Stimulated activated CD8-positive, alpha-beta memory T cell treated with anti-CD3 and anti-CD28 coated beads, Interleukin-7, amount 100 ng/mL, for 48 hours (primary cell): ENCODE measurements at regions not wholly inside any gene's neighbourhood (a gene's known extent, or its start where the extent isn't known, plus 50 kb on each side); places are given as distances from the start of the nearest gene placed in this dataset.

Source experiments
- DNase-seq, 2 donors: peaks; one replicate each; pipeline ENCODE4 v3.0.0-alpha.2; 2020; ENCODE audit warnings: low read depth in 1 of 2; ENCODE audit errors: extremely low read depth in 1 of 2

- no peak for DNase-seq
Observed at GRCh38 chr10:131424836-131425491, 113.4 kb upstream of the TCERG1L start.

GRCh38 chr10:131425752-131426533 is 114.4 kb upstream of the TCERG1L start:
- DNase-seq: no peak

DNA sequence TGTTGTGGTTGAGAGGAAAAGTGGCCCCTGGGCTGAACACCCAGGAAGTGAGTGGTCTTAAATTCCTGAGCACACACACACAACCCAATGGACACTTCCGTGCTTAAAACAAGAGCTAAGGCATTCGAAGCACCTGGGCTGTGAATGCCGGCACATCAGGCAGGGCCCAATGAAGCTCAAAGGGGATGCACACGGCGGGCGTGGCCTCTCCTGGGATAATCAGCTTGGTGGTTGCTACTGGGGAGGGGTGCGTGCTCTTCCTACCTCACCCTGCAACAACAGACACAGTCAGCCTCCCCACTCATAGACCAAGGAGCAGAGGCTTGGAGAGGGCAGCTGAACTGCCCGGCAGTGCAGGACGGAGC is 115.0 kb upstream of the TCERG1L start:
- no peak for DNase-seq

GRCh38 chr10:131427281-131427680 is 115.8 kb upstream of the TCERG1L start:
- DNase-seq: no peak

DNA sequence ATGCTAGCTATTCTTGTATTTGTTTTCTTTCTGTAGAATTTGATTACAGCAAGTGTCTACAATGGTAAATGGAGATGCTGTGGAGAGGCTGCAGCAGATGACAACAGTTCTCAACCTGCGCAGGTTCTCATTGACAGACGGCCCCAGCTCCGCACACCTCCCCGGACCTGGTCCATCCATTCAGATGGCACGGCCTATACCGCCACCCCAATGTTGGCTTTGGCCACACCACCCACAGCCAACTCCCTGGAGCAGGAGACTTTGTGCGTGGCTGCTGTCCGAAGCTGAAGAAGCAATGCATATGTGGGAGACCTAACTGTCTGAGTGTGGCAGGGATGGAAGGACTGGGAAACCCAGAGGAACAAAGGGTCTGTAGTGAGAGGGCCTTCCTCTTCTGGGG is 116.4 kb upstream of the TCERG1L start:
- DNase-seq: no peak

DNA sequence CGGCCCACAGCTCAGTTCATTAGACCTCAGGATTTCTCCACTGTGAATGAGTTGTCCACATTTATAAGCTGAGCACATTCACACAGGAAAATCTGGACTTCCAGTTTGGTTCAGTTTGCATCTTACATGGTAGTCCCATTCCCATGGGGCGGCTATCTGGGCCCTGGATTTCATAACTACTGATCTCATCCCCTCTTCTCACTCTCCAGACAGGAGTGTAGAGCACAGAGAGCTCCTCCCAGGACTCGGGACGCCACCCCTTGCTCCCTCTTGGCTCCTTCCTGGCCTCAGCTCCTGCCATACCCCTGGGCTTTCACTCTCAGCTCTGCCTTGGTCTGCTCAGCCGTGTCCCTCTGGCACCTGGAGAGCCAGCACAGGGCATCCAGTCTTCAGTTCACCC is 117.6 kb upstream of the TCERG1L start:
- no peak for DNase-seq

DNA sequence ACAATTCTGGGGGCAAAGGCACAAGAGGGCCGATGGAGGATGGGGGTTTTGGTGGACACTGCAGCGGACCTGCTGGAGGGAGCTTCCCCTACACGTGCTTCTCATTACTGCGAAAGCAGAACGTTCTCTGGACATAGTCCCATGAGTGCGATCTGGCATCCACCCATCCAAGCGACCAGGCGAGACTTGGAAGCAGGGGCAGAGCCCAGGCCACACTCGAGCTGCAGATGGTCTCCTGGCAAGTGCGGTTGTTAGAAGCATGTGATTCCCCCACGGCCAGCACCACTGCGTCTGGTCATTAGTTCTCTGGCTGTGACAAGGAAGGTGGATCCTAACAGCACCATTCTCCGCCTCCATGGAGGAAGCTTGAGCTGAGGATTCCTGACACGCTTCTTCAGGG is 118.4 kb upstream of the TCERG1L start:
- DNase-seq: no peak

DNA sequence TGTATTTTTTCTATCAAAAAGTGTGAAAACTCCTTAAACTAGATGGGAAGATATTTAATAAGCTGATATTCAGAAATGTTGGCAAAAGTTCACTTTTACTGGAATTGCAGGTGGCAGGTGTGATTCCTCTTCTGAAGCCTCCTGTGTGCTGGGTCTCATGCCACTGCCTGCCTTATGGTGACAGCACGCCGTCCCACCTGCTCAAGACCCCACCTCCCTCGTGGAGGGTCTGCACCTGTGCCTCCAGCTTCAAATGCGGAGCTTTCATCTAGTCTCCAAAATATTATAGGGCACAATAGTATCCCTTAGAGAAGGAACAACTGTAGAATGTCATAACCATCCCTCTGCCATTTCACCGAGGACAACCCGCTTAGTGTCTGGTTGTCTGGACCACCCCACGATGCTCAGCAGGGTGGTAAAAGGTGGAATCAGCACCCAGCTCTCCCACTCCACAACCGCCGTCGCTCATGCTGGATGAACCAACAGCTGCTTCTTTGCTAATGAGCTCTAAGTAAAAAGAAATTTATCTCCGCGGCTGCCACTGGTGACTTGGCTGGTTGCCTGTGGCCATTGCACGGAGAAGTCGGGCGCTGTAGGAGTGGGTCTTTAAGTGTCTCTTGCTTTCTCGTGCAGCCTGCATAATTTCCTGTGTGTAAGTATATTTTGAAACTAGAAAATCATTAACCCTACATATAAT is 119.3 kb upstream of the TCERG1L start:
- DNase-seq: no peak

DNA sequence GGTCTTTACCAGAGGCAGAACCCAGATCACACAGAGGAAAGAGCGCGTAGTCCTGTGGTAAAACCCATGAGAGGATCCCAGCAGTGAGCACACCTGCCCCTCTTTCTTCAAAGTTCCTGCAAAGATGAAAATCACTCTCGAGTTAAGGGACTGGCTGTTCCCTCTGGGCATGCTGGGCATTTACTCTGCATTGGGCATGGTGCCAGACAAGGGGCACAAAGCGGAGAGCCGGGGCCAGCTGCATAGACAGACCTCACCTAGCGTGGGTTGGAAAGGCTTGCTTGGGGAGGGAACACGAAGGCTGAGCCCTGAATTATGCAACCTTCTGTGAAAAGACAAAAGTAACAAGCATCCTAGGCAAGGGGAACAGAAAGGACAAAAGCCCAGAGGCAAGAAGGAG is 120.0 kb upstream of the TCERG1L start:
- DNase-seq: no peak

- no peak for DNase-seq
Observed at GRCh38 chr10:131431978-131432690, 120.6 kb upstream of the TCERG1L start.

DNA sequence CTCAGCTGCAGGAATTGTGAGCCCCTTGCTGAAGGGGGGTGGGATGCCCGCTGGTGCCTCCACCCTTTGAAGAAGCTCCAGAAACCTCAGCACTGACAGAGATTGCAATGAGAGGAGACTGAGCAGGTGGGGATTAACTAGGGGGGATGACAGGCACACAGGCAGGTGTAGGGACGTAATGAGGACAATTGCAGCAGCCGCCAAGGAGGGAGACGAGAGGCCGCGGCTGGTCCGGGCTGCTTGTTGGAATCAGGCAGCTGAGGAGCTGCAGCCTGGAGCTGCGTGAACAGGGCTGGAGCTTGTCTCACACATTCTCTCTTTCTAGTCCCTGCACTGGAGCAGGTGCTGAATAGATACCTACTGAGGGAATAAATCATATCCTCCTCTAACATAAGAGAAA is 122.0 kb upstream of the TCERG1L start:
- DNase-seq: no peak

GRCh38 chr10:131435232-131435631 is 123.7 kb upstream of the TCERG1L start:
- DNase-seq: no peak

GRCh38 chr10:131435760-131436457 is 124.4 kb upstream of the TCERG1L start:
- DNase-seq: no peak

GRCh38 chr10:131436458-131436857 is 124.9 kb upstream of the TCERG1L start:
- no peak for DNase-seq

DNA sequence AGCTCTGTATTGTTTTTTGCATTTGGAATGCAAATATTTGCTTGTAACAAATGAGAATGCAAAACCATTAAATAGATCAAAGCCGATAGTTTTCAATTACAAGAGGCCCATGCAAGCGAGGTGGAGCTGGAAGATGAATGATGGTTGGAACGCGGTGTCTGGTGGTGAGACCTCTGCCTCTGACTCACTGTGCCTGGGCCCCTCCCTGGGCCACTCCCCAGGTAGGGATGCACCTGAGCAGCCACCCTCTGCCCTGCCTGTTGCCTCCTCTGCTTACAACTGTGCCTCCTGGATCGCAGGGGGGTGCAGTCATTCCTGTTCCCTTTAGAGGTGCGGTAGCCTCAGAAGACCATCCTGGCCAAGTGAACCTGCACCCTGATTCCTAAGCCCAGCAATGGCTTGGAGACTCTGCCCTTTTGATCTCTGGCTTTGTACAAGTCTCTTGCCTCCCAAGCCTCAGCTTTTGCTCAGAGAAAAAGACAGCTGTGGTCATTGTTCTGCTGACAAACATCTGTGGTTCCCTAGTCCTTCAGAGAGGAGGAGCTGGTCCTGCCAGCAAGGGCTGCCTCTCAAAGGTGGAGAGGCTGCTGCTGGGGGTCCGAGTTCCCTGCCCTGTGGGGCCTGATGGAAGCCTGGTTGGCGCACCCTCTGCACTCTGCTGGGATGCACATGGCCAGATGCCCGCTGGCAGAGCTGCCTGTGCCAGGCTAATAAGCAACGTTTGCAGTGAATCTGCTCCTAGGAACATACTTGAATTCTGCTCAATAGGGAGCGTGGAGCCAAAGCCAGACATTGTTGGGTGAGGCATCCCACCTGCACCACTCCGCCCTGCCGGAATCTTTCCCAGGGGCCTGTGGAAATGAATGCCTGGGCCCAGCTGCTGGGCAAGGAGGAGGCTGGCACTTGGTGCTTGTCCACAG is 126.3 kb upstream of the TCERG1L start:
- no peak for DNase-seq

DNA sequence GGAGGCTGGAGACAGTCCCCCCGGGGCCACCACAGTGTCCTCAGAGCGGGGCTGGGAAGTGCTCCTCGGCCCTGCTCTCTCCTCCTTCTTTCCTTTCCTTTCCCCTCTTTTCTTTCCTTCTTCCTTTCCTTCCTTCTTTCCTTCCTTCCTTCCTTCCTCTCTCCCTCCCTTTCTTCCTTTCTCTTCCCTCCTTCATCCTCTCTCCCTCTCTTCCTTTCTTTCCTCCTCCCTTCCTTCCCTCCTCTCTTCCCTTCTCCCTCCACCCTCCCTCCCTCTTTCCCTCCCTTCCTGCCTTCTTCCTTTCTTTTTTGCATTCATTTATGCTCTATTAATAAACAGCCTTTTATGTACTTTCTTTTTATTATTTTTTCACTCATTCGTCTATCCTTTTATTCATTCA is 127.1 kb upstream of the TCERG1L start:
- no peak for DNase-seq

DNA sequence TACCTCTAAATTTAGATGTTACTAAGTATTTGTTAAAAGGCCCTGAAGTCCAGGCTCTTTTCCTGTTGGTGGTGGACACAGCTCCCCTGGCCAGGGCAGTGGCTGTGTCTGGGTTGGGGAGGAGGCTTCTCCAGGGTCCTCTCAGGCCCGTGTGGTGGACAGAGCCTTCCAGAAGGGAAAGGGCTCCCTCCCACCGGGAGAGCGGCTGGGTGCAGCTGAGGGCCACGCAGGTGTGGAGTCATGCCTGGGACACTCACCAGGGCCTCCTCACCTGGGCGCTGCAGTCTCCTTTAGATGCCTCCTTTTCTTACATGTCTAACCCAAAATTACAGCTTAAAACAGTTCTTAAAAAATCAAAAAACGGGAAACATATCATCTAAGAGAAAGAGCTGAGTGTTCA is 128.2 kb upstream of the TCERG1L start:
- DNase-seq: no peak

- DNase-seq: no peak
Observed at GRCh38 chr10:131440405-131441360, 129.2 kb upstream of the TCERG1L start.

DNA sequence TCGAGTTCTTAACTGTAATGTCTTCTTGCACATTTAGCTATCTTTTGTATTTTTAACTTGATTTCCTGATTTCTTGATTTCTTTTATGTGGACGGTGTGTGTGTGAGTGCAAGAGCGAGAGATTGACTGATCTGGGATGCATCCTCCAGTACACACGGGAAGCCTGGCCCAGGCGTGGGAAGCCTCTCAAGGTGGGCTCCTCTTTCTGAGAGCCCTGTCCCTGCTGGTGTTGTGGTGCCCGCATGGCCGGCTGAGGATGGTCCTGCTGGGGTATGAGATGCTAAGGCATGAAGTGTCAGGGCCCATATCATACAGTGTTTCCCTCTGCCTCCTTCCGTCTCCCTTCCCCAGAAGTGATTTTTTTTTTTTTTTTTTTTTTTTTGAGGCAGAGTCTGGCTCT is 130.8 kb upstream of the TCERG1L start:
- DNase-seq: no peak
